RWPE1 (cell line): ENCODE measurements at regions not wholly inside any gene's neighbourhood (a gene's known extent, or its start where the extent isn't known, plus 50 kb on each side); places are given as distances from the start of the nearest gene placed in this dataset.

Source experiments
- CTCF ChIA-PET: fragments of 350-600 bp; sonication (Branson Sonifier 250); formaldehyde crosslinking; extraction: SDS; loops from one replicate; lab custom pipeline; 2021; lab: Yijun Ruan, JAX
- POLR2A ChIA-PET: fragments of 400-600 bp; formaldehyde crosslinking; extraction: SDS; loops from one replicate; lab custom pipeline; 2020; ENCODE audit warnings: antibody characterized with exemption; ENCODE audit not compliant: low non-redundant PET; lab: Yijun Ruan, JAX
- DNase-seq: peaks from one replicate; pipeline ENCODE4 v3.0.0; 2012; ENCODE audit warnings: low spot score
- H3K27ac ChIP-seq: fragments of 450-650 bp; 2 replicates; pipeline ENCODE4 v1.5.1; 2017
- TF ChIP-seq, protein P1 (sequence below): fragments of 450-650 bp; conservative IDR thresholded peaks from 2 replicates; pipeline ENCODE4 v1.5.1; 2017; ENCODE audit warnings: low read depth, mild to moderate bottlenecking

DNA sequence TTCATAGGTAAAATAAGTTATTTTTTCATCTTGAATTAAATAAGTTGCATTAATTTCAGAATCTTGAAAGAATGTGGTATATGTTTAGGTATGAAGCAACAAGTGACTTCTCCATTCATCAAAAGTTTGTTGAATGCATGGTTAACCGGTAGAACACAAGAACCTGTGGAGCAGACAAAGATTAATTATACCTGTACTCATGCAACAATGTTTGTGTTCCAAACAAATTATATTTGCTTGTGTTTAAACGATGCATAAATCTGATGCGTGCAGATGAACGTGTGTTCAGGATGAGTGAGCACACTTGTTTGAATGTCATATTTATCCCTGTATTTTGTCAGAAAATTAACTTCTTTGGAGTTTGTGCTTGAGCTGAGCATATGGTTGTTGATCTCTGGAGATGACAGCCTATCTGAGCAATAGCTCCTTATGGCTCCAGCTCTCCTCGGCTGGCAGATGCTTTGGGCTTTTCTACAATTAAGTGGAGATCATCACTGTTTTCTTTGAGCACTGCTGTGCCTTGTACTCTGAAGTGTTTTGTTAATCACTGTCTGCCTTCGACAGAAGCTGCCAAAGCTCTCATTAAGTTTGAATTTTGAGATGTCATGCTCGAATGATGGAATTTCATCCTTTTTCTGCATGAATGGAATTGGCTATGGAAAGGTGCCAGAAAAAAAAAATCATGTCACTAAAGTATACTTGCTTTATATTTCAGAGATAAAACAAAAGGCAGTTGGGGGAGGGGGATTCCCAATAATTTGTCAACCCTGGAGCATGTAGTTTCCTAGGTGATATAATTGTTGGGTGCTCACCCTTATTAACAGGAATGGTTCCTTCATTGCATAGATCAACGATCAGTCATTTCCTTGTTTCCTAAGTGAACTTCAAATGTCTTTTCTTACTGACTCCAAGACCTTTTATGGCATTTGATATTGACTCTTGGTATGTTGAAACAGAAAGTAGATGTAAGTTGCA lies 502.5 kb upstream of the ARRDC3 start:
- ChIA-PET CTCF (interaction anchor here (0.6 kb wide), 1 partner anchor 253 kb away, joined by 3 read pairs; no protein-coding TSS in a partner anchor), POLR2A (no interaction called here)
- TF ChIP-seq, protein P1, sequence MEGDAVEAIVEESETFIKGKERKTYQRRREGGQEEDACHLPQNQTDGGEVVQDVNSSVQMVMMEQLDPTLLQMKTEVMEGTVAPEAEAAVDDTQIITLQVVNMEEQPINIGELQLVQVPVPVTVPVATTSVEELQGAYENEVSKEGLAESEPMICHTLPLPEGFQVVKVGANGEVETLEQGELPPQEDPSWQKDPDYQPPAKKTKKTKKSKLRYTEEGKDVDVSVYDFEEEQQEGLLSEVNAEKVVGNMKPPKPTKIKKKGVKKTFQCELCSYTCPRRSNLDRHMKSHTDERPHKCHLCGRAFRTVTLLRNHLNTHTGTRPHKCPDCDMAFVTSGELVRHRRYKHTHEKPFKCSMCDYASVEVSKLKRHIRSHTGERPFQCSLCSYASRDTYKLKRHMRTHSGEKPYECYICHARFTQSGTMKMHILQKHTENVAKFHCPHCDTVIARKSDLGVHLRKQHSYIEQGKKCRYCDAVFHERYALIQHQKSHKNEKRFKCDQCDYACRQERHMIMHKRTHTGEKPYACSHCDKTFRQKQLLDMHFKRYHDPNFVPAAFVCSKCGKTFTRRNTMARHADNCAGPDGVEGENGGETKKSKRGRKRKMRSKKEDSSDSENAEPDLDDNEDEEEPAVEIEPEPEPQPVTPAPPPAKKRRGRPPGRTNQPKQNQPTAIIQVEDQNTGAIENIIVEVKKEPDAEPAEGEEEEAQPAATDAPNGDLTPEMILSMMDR: no peak
- H3K27ac ChIP-seq: no peak overlapping the region
- no peak for DNase-seq

DNA sequence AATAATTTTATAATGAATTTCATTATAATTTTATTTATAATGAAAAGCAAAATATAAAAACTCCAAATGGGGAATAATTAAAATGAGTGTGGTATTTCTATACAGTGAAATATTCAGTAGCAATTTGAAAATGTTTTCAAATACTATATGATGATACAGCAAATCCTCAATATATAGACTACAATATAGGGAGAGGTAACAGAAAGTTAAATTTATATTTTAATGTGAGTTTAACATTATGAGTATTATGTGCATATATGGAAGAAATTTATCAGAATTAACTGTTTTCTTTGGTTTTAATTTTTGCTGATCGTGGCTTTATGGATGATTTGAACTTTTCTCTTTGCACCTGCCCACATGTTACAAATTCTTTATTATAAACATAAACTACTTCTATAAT lies 500.9 kb upstream of the ARRDC3 start:
- H3K27ac ChIP-seq: no peak overlapping the region
- no peak for DNase-seq
- ChIA-PET CTCF (no interaction called here), POLR2A (no interaction called here)
- TF ChIP-seq, protein P1: no peak

DNA sequence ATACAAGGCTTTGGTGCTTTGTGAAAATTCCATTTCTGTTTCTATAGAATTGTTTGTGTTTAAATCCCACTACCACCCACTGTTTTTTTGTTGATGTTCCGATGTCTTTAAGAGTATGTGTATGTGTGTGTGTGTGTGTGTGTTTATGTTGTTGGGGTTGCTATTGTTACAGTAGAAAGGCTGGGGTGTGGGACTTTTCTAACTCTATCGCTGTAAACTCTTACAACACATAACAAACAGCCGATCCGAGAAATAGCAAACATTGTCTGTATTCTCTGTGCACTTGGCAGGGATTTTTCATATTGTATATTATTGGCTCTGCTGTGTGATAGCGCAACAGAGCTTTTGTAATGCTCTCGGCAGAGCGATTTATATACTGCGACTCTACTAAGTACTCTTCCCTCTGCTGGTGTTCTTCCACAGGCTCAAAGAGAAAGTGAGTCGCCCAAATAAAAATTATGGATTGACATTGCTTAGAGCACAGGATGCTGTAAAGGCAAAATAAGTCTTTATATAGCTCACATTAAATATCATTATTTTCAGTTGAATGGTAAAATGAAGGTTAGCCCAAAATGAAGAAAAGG lies 492.2 kb upstream of the ARRDC3 start:
- ChIA-PET POLR2A (no interaction called here), CTCF (no interaction called here)
- no peak for DNase-seq
- TF ChIP-seq, protein P1: no peak
- no peak overlapping the region for H3K27ac ChIP-seq

DNA sequence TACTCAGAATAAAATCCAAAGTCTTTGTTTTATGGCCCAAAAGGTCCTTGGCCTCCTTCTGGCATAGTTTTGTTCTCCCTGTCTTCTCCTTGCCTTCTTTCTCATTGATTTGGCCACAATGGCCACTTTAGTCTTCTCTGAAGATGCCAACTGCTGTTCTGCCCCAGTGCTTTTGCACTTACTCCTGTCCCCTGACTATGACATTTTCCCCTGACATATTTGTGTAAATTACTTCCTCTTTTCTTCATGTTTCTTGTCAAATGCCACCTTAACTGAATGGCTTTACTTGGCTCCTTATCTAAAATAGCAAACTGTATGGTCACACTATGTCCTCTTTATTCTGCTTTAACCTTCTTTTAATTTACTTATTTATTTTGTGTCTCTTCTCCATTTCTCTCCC lies 484.7 kb upstream of the ARRDC3 start:
- TF ChIP-seq, protein P1: no peak
- no peak for DNase-seq
- CTCF ChIA-PET: no interaction called here
- POLR2A ChIA-PET: no interaction called here
- H3K27ac ChIP-seq: no peak overlapping the region

DNA sequence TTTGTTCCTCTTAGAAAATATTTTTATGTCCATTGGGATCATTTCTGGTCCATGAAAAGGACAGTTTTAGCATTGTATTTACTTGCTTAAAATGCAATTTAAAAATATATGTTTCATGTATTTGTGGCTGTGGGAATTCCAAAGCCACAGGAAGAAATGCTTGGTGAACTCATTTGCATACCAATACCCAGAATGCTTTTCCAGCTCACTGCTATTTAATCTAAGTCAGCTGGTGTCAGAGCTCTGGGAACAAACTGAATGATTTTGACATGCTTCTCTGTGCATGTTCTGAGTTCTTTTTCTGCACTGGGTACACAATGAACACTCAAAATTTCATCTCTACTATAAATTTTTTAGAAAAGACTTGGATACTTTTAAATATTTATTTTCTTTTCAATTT lies 482.8 kb upstream of the ARRDC3 start:
- no peak for DNase-seq
- TF ChIP-seq, protein P1: no peak
- POLR2A ChIA-PET: no interaction called here
- CTCF ChIA-PET: interaction anchor here (0.7 kb wide), 2 partner anchors 249 to 830 kb away, joined by 3 read pairs; no protein-coding TSS in a partner anchor
- H3K27ac ChIP-seq: no peak overlapping the region

DNA sequence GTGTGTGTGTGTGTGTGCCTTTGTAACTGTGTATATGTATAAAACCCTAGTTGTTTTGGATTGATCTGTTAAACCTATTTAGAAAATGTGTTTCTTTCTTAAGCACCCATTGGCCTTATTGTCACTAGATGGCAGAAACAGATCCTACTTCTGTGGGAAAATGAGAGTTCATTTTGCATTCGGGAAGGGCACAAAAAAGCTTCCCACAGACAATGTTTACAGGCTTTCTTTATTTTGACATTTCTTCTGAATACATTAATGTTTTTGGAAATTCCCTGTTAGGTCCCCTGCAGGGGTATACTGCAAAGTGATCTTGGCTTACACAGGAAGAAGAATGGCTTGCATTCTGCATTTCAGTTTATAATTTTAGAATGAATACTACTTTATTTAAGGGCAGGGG lies 481.8 kb upstream of the ARRDC3 start:
- POLR2A ChIA-PET: no interaction called here
- H3K27ac ChIP-seq: no peak overlapping the region
- CTCF ChIA-PET: interaction anchor here (0.7 kb wide), 1 partner anchor 829 kb away, joined by 3 read pairs; no protein-coding TSS in a partner anchor
- no peak for DNase-seq
- TF ChIP-seq, protein P1: no peak
